ENCODE measurements at regions not wholly inside any gene's neighbourhood (a gene's known extent, or its start where the extent isn't known, plus 50 kb on each side); places are given as distances from the start of the nearest gene placed in this dataset.

GRCh38 chr18:47758000-47758399 is 172.5 kb downstream of the SMAD2 start:
- TF ChIP-seq IRF3 (IDR thresholded peaks at IDR 0.05; ENCODE audit: low read depth, low read length) (no peak), CTCF (IDR thresholded peaks at IDR 0.05) (peak; percentile 35; the same call in 1 of the 2 replicates)
- Histone ChIP-seq H3K27me3 (ENCODE audit: insufficient read depth) (no peaks in the 10 kb centered on the region), H3F3A (replicated peaks; ENCODE audit: insufficient read depth) (no peaks in the 10 kb centered on the region), H3K9me2 (no peaks in the 10 kb centered on the region), H3K9me3 (peaks cover 5% of the 10 kb centered on the region), H3K4me3 (ENCODE audit: low read depth in 2 of 2, low read length in 1 of 2) (no peak overlapping the region), H3K4me2 (no peak overlapping the region), H2AFZ (ENCODE audit: low read depth) (no peak overlapping the region), H3K9ac (no peak overlapping the region), H3K36me3 (replicated peaks in 1 of 2; ENCODE audit: control insufficient read depth in 1 of 2, insufficient read depth in 2 of 2, low read length in 1 of 2) (no peaks in the 10 kb centered on the region), H4K20me1 (ENCODE audit: insufficient read depth) (no peaks in the 10 kb centered on the region), H3K4me1 (ENCODE audit: control insufficient read depth in 1 of 2, insufficient read depth in 2 of 2, low read depth in 1 of 2, low read length in 1 of 2) (no peaks in the 10 kb centered on the region), H3K27ac (ENCODE audit: low read depth in 2 of 2, low read length in 1 of 2) (no peak overlapping the region), H3K79me2 (ENCODE audit: insufficient read depth) (no peaks in the 10 kb centered on the region)
- CTCF ChIA-PET: interaction anchor here (0.6 to 8.0 kb wide), 4 partner anchors 10 to 544 kb away, joined by 3 to 101 read pairs (median 4); no protein-coding TSS in a partner anchor
- no peak for DNase-seq
- 46% methylated on average over 2 of the region's 2 CpGs for WGBS (ENCODE audit: low lambda C conversion rate)
- POLR2A ChIA-PET: no interaction called here

GRCh38 chr18:47756364-47757016 is 174.0 kb downstream of the SMAD2 start:
- Histone ChIP-seq H3K9me3 (peaks cover 5% of the 10 kb centered on the region), H3K36me3 (replicated peaks in 1 of 2; ENCODE audit: control insufficient read depth in 1 of 2, insufficient read depth in 2 of 2, low read length in 1 of 2) (no peaks in the 10 kb centered on the region), H3K9me2 (no peaks in the 10 kb centered on the region), H3K4me3 (ENCODE audit: low read depth in 2 of 2, low read length in 1 of 2) (no peak overlapping the region; a peak in 1 of 4 replicates), H3K79me2 (ENCODE audit: insufficient read depth) (no peaks in the 10 kb centered on the region), H2AFZ (ENCODE audit: low read depth) (no peak overlapping the region), H3K27me3 (ENCODE audit: insufficient read depth) (no peaks in the 10 kb centered on the region), H4K20me1 (ENCODE audit: insufficient read depth) (no peaks in the 10 kb centered on the region), H3K4me2 (no peak overlapping the region), H3K4me1 (ENCODE audit: control insufficient read depth in 1 of 2, insufficient read depth in 2 of 2, low read depth in 1 of 2, low read length in 1 of 2) (no peaks in the 10 kb centered on the region), H3K27ac (ENCODE audit: low read depth in 2 of 2, low read length in 1 of 2) (no peak overlapping the region), H3K9ac (no peak overlapping the region), H3F3A (replicated peaks; ENCODE audit: insufficient read depth) (no peaks in the 10 kb centered on the region)
- 19% methylated on average over 9 of the region's 9 CpGs for WGBS (ENCODE audit: low lambda C conversion rate)
- POLR2A ChIA-PET: no interaction called here
- DNase-seq: peak; percentile 75
- CTCF ChIA-PET: interaction anchor here (0.6 to 8.0 kb wide), 40 partner anchors 10 to 709 kb away, joined by 3 to 101 read pairs (median 4); partner anchors contain the start of gene SKOR2
- TF ChIP-seq YY1 (IDR thresholded peaks at IDR 0.05; ENCODE audit: low read depth): no peak
- TF ChIP-seq SIN3A (IDR thresholded peaks at IDR 0.05; ENCODE audit: borderline replicate concordance, low read depth, low read length): no peak
- no peak for TF ChIP-seq MXI1 (IDR thresholded peaks at IDR 0.05; ENCODE audit: low read depth, low read length)
- TF ChIP-seq USF2 (IDR thresholded peaks at IDR 0.05; ENCODE audit: borderline replicate concordance, low read depth, low read length): no peak
- no peak for TF ChIP-seq RFX5 (IDR thresholded peaks at IDR 0.05; ENCODE audit: low read length)
- TF ChIP-seq NFIC (IDR thresholded peaks at IDR 0.05; ENCODE audit: borderline replicate concordance): no peak
- TF ChIP-seq RAD21 (IDR thresholded peaks at IDR 0.05; ENCODE audit: low read length): peak; percentile 86
- no peak; the same call in 1 of the 2 replicates for TF ChIP-seq RCOR1 (IDR thresholded peaks at IDR 0.05; ENCODE audit: low read length)
- TF ChIP-seq TCF12 (IDR thresholded peaks at IDR 0.05): no peak
- no peak for TF ChIP-seq TEAD4 (IDR thresholded peaks at IDR 0.05; ENCODE audit: borderline replicate concordance, insufficient read depth)
- TF ChIP-seq MAX (IDR thresholded peaks at IDR 0.05; ENCODE audit: low read depth): no peak
- TF ChIP-seq FOSL2 (IDR thresholded peaks at IDR 0.05; ENCODE audit: borderline replicate concordance, low read depth): no peak
- TF ChIP-seq FOXJ3 (CRISPR knock-in tag; IDR thresholded peaks at IDR 0.05): no peak
- no peak for TF ChIP-seq EZH2phosphoT487 (IDR thresholded peaks at IDR 0.05; ENCODE audit: borderline replicate concordance, low read depth)
- TF ChIP-seq SMC3 (IDR thresholded peaks at IDR 0.05; ENCODE audit: low read depth, low read length): peak; percentile 55; the same call in 1 of the 2 replicates
- TF ChIP-seq ELF1 (IDR thresholded peaks at IDR 0.05): no peak
- no peak for TF ChIP-seq IRF3 (IDR thresholded peaks at IDR 0.05; ENCODE audit: low read depth, low read length)
- TF ChIP-seq FOXM1 (IDR thresholded peaks at IDR 0.05; ENCODE audit: low read depth): no peak
- no peak for TF ChIP-seq JUND (IDR thresholded peaks at IDR 0.05)
- TF ChIP-seq ZBTB33 (IDR thresholded peaks at IDR 0.05; ENCODE audit: borderline replicate concordance, low read depth): no peak

Data from SK-N-SH (cell line).